HG02970 (cell line): ENCODE measurements at regions not wholly inside any gene's neighbourhood (a gene's known extent, or its start where the extent isn't known, plus 50 kb on each side); places are given as distances from the start of the nearest gene placed in this dataset.
"Not testable (repeated sequence)": the region's sequence is repeated elsewhere in the genome, so short reads cannot be mapped to it uniquely, and the experiment has no call there.

Experiments
- ATAC-seq: cut with Tn5 transposase; IDR thresholded peaks from one replicate; pipeline ENCODE4 v1.9.1; 2021; ENCODE audit warnings: mild to moderate bottlenecking, moderate library complexity, moderate number of reproducible peaks; ENCODE audit not compliant: unreplicated experiment, low FRiP score

GRCh38 chr13:65841156-65841555 is 1389.0 kb downstream of the PCDH9 start:
- no peak for ATAC-seq

GRCh38 chr13:65836066-65836465 is 1394.1 kb downstream of the PCDH9 start:
- no peak for ATAC-seq

- no peak for ATAC-seq
Observed at GRCh38 chr13:65834897-65835296, 1395.2 kb downstream of the PCDH9 start.

- no peak for ATAC-seq
Observed at GRCh38 chr13:65830411-65831205, 1399.5 kb downstream of the PCDH9 start.

- ATAC-seq = no peak
Observed at GRCh38 chr13:65829241-65830008, 1400.7 kb downstream of the PCDH9 start.

GRCh38 chr13:65826657-65827056 is 1403.5 kb downstream of the PCDH9 start:
- no peak for ATAC-seq

GRCh38 chr13:65825039-65825438 is 1405.1 kb downstream of the PCDH9 start:
- no peak for ATAC-seq

- ATAC-seq = no peak
Observed at GRCh38 chr13:65808061-65808460, 1422.1 kb downstream of the PCDH9 start.

- no peak for ATAC-seq
Observed at GRCh38 chr13:65803530-65804392, 1426.4 kb downstream of the PCDH9 start.

- ATAC-seq = no peak
Observed at GRCh38 chr13:65789815-65790214, 1440.3 kb downstream of the PCDH9 start.

- ATAC-seq = no peak
Observed at GRCh38 chr13:65787082-65787481, 1443.1 kb downstream of the PCDH9 start.

GRCh38 chr13:65784088-65784816 is 1445.9 kb downstream of the PCDH9 start:
- ATAC-seq = no peak

GRCh38 chr13:65783383-65783782 is 1446.8 kb downstream of the PCDH9 start:
- no peak for ATAC-seq

- not testable (repeated sequence) for ATAC-seq
Observed at GRCh38 chr13:65771704-65772313, 1458.3 kb downstream of the PCDH9 start.

GRCh38 chr13:65768545-65768944 is 1461.6 kb downstream of the PCDH9 start:
- no peak for ATAC-seq

- no peak for ATAC-seq
Observed at GRCh38 chr13:65763811-65764210, 1466.3 kb downstream of the PCDH9 start.

- ATAC-seq = no peak
Observed at GRCh38 chr13:65762012-65762411, 1468.1 kb downstream of the PCDH9 start.

- ATAC-seq = no peak
Observed at GRCh38 chr13:65756071-65756671, 1474.0 kb downstream of the PCDH9 start.

- ATAC-seq = no peak
Observed at GRCh38 chr13:65748227-65748626, 1481.9 kb downstream of the PCDH9 start.
